SK-N-SH (cell line): ENCODE measurements at regions not wholly inside any gene's neighbourhood (a gene's known extent, or its start where the extent isn't known, plus 50 kb on each side); places are given as distances from the start of the nearest gene placed in this dataset.
A peak's percentile ranks its signal among the peaks of the same experiment; 100 is the strongest.

ENCODE experiments used
- CTCF ChIA-PET: fragments of 300-600, 350-600 bp; formaldehyde crosslinking; extraction: SDS; loops from one replicate; lab custom pipeline; 2021; lab: Yijun Ruan, JAX
- POLR2A ChIA-PET: fragments of 350-600 bp; sonication (Branson Sonifier 250); formaldehyde crosslinking; extraction: SDS; loops from one replicate; lab custom pipeline; 2020; ENCODE audit warnings: antibody characterized with exemption, inconsistent platforms; lab: Yijun Ruan, JAX
- DNase-seq: peaks from one replicate; pipeline ENCODE4 v3.0.0; 2012
- H2AFZ ChIP-seq: fragments of 200-600 bp; sonication (generic); 2 replicates; pipeline ENCODE4 v1.8.1; 2016; ENCODE audit warnings: antibody characterized with exemption, mild to moderate bottlenecking, low read depth
- H3F3A ChIP-seq: fragments of 200-600 bp; sonication (generic); replicated peaks from 2 replicates; pipeline ENCODE3; 2016; ENCODE audit warnings: antibody characterized with exemption, mild to moderate bottlenecking; ENCODE audit not compliant: insufficient read depth
- H3K27ac ChIP-seq, 2 experiments: fragments of 200-500 bp in 1 of 2; fragments of 200-600 bp in 1 of 2; sonication (Bioruptor generic) in 1 of 2; sonication (generic), shearing (Covaris generic) in 1 of 2; 2 replicates each; pipeline versions ENCODE4 v1.5.1 to v1.6.1; 2014 to 2016; ENCODE audit warnings: low read depth in 2 of 2, inconsistent platforms in 1 of 2, low read length in 1 of 2, mild to moderate bottlenecking in 1 of 2, mixed read lengths in 1 of 2
- H3K27me3 ChIP-seq: fragments of 200-600 bp; sonication (generic), shearing (Covaris generic); 2 replicates; pipeline ENCODE4 v1.6.1; 2016; ENCODE audit warnings: mixed run types; ENCODE audit not compliant: insufficient read depth
- H3K36me3 ChIP-seq, 2 experiments: fragments of 200-500 bp in 1 of 2; fragments of 200-600 bp in 1 of 2; sonication (Bioruptor generic) in 1 of 2; sonication (generic) in 1 of 2; replicated peaks in 1 of 2; 2 replicates each; pipeline versions ENCODE3 to v1.5.1; 2014 to 2016; ENCODE audit warnings: low read length in 1 of 2, mild to moderate bottlenecking in 1 of 2; ENCODE audit not compliant: insufficient read depth in 2 of 2, control insufficient read depth in 1 of 2
- H3K4me1 ChIP-seq, 2 experiments: fragments of 200-500 bp in 1 of 2; fragments of 200-600 bp in 1 of 2; sonication (Bioruptor generic) in 1 of 2; sonication (generic), shearing (Covaris generic) in 1 of 2; 2 replicates each; pipeline versions ENCODE4 v1.5.1 to v1.6.1; 2014 to 2016; ENCODE audit warnings: low read depth in 1 of 2, low read length in 1 of 2, mixed run types in 1 of 2; ENCODE audit not compliant: insufficient read depth in 2 of 2, control insufficient read depth in 1 of 2
- H3K4me2 ChIP-seq: fragments of 200-600 bp; sonication (generic), shearing (Covaris generic); 2 replicates; pipeline ENCODE4 v1.6.1; 2017; ENCODE audit warnings: mixed run types
- H3K4me3 ChIP-seq, 2 experiments: fragments of 200-500 bp in 1 of 2; fragments of 200-600 bp in 1 of 2; sonication (Bioruptor generic) in 1 of 2; sonication (generic), shearing (Covaris generic) in 1 of 2; 2 replicates each; pipeline versions ENCODE4 v1.5.1 to v1.8.1; 2014 to 2016; ENCODE audit warnings: low read depth in 2 of 2, inconsistent platforms in 1 of 2, low read length in 1 of 2, mild to moderate bottlenecking in 1 of 2, mixed read lengths in 1 of 2, moderate library complexity in 1 of 2
- H3K79me2 ChIP-seq: fragments of 200-600 bp; sonication (generic); 2 replicates; pipeline ENCODE4 v1.8.1; 2017; ENCODE audit warnings: mild to moderate bottlenecking; ENCODE audit not compliant: insufficient read depth
- H3K9ac ChIP-seq: fragments of 200-600 bp; sonication (generic); 2 replicates; pipeline ENCODE4 v1.6.1; 2017; ENCODE audit warnings: mixed run types
- H3K9me2 ChIP-seq: fragments of 200-600 bp; sonication (generic); 2 replicates; pipeline ENCODE4 v1.6.1; 2017; ENCODE audit warnings: mixed run types
- H3K9me3 ChIP-seq: fragments of 200-600 bp; sonication (generic); 2 replicates; pipeline ENCODE4 v1.6.1; 2017; ENCODE audit warnings: mixed run types, mild to moderate bottlenecking, moderate library complexity
- H4K20me1 ChIP-seq: fragments of 200-600 bp; sonication (generic); 2 replicates; pipeline ENCODE4 v1.6.1; 2017; ENCODE audit warnings: mild to moderate bottlenecking, mixed run types; ENCODE audit not compliant: insufficient read depth
- CTCF ChIP-seq: fragments of 200-600 bp; sonication (generic); IDR thresholded peaks from 2 replicates; pipeline ENCODE4 v1.6.1; 2017; ENCODE audit warnings: antibody characterized with exemption, mild to moderate bottlenecking, moderate library complexity
- ELF1 ChIP-seq: IDR thresholded peaks from 2 replicates; pipeline ENCODE4 v1.4.0; 2012
- EP300 ChIP-seq, 2 experiments: IDR thresholded peaks; 2 replicates each; pipeline versions ENCODE4 v1.4.0 to v1.6.1; 2012; ENCODE audit warnings: borderline replicate concordance in 1 of 2, low read depth in 1 of 2, low read length in 1 of 2
- FOXJ3 ChIP-seq: sonication (generic); formaldehyde crosslinking; IDR thresholded peaks from 2 replicates; pipeline ENCODE4 v1.5.1; 2020; ENCODE audit warnings: mild to moderate bottlenecking, missing genetic modification reagents
- MEF2A ChIP-seq: IDR thresholded peaks from 2 replicates; pipeline ENCODE4 v1.4.0; 2012; ENCODE audit warnings: low read depth, borderline replicate concordance
- NFIC ChIP-seq: IDR thresholded peaks from 2 replicates; pipeline ENCODE4 v1.4.0; 2012; ENCODE audit warnings: borderline replicate concordance
- POLR2AphosphoS5 ChIP-seq: IDR thresholded peaks from 2 replicates; pipeline ENCODE4 v1.6.1; 2012; ENCODE audit warnings: low read depth, low read length
- RFX5 ChIP-seq: IDR thresholded peaks from 2 replicates; pipeline ENCODE4 v1.6.1; 2012; ENCODE audit warnings: mild to moderate bottlenecking, improper control_type of control experiment, low read length
- SIN3A ChIP-seq: IDR thresholded peaks from 2 replicates; pipeline ENCODE4 v1.6.1; 2012; ENCODE audit warnings: low read depth, mild to moderate bottlenecking, low read length, moderate library complexity, borderline replicate concordance
- TAF1 ChIP-seq: IDR thresholded peaks from 2 replicates; pipeline ENCODE4 v1.6.1; 2012; ENCODE audit warnings: low read depth, mild to moderate bottlenecking, low read length, moderate library complexity, borderline replicate concordance
- TCF12 ChIP-seq: IDR thresholded peaks from 2 replicates; pipeline ENCODE4 v1.4.0; 2012
- TEAD4 ChIP-seq: IDR thresholded peaks from 2 replicates; pipeline ENCODE4 v1.4.0; 2012; ENCODE audit warnings: mild to moderate bottlenecking, borderline replicate concordance; ENCODE audit not compliant: insufficient read depth
- YY1 ChIP-seq: IDR thresholded peaks from 2 replicates; pipeline ENCODE4 v1.4.0; 2012; ENCODE audit warnings: low read depth, mild to moderate bottlenecking
- WGBS: methylation state at CpG from one replicate; pipeline ENCODE4 v1.1.6; 2017; ENCODE audit warnings: low lambda C conversion rate; 5-methylcytosine and 5-hydroxymethylcytosine counted together
- TF ChIP-seq, protein P1 (sequence below): IDR thresholded peaks from 2 replicates; pipeline ENCODE4 v1.4.0; 2012; ENCODE audit warnings: low read depth
- TF ChIP-seq, protein P2 (sequence below): IDR thresholded peaks from 2 replicates; pipeline ENCODE4 v1.4.0; 2012; ENCODE audit warnings: low read depth, borderline replicate concordance

DNA sequence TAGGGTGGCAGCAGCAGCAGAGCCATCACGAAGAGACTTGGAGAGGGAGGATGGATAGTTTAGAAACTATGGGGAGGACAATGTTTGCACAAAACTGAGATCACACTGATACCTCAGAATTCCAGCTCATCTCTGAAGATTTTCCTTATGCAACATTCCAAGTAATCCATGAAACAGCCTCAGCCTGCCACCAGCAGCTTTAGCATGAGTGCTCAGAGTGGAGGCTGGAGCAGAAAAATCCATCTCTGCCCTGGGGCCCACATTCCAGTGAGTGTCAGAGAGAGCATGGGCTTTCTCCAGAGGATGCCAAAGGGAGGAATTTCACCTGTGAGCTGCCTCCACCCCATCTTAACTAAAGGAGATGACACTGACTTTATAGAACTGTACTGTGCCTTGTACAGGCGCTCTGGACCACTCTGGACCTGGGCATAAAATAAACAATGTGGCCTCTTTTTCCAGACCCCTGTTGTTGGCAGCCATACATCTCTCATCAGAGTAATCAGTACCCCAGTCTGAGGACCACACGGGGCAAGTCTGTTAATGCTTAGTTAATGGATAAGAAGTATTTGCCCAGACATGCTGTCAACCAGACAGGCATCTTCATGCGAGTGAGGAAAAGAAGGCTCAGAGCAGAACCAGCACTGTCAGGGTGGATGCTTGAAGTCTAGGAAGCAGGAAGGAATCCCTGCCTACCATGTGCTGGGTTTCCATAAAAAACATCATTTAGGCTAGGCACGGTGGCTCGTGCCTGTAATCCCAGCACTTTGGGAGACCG is 440.9 kb downstream of the ENC1 start:
- no peak overlapping the region for H3K9ac ChIP-seq

DNA sequence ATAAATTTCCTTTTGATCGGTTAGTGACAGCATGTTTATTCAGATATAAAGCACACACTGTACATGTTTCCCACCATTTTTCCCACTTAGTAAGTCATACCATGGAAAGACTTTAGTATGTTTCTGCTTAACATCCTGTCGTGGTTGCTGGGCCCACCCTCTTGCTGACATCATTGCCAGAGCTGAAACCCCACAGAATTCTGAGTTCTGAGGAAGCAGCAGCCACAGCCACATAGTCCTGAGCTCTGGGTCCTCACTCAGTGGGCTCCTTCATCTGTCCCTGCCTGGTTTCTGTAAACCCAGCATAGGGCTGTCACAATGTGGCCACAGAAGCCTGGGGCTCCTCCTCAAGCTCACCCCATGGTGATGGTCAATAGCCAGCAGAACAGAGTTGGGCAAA is 441.5 kb downstream of the ENC1 start:
- Histone ChIP-seq H3K9ac (no peak overlapping the region), H4K20me1 (no peaks in the 10 kb centered on the region)

More for the DNA sequence above, 440.9 kb downstream of the ENC1 start:
- no peak for DNase-seq
- Histone ChIP-seq H3K4me1 (peaks cover 25 to 26% of the 10 kb centered on the region in 2 experiments; a peak in 3 of 4 replicates), H3K36me3 (no peaks in the 10 kb centered on the region), H3K79me2 (no peaks in the 10 kb centered on the region), H4K20me1 (no peaks in the 10 kb centered on the region), H2AFZ (no peak overlapping the region), H3K4me3 (no peak overlapping the region), H3F3A (peaks cover 15% of the 10 kb centered on the region), H3K9me2 (no peaks in the 10 kb centered on the region), H3K27ac (peak overlapping the region in 1 of 2 experiments; percentile 31; a peak in 2 of 4 replicates), H3K4me2 (peak overlapping the region; percentile 21; the same call in 1 of the 2 replicates), H3K27me3 (no peaks in the 10 kb centered on the region), H3K9me3 (no peaks in the 10 kb centered on the region)
- ChIA-PET POLR2A (no interaction called here), CTCF (no interaction called here)
- 91% methylated on average over 7 of the region's 7 CpGs for WGBS
- TF ChIP-seq RFX5 (no peak), FOXJ3 (no peak)

DNA sequence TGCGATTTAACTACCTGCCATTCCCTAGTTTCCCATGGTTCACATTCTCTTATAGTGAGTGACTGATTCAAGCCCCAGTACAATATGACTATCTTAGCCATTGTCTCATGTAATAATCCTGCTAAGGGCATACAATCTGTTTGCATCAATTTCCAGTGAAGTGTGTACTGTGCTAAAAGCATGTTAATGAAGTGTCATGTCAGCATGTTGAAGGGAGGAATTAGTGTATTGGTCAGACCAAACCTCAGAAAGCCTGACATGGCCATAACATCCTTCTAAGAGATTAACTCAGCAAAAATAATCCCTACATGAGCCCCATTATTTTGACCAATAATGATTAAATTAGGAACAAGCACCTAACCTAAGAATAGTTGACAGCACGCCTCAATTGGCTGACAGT is 442.4 kb downstream of the ENC1 start:
- H3K36me3 ChIP-seq, result no peaks in the 10 kb centered on the region
- DNase-seq, result no peak
- 81% methylated on average over 2 of the region's 2 CpGs for WGBS
- H3K9me3 ChIP-seq, result no peaks in the 10 kb centered on the region
- H3K27ac ChIP-seq, result no peak overlapping the region
- ChIA-PET CTCF (interaction anchor here (1.2 kb wide), 1 partner anchor 25 kb away, joined by 3 read pairs; no protein-coding TSS in a partner anchor), POLR2A (no interaction called here)
- H4K20me1 ChIP-seq, result no peaks in the 10 kb centered on the region
- no peaks in the 10 kb centered on the region for H3K9me2 ChIP-seq
- peaks cover 25 to 26% of the 10 kb centered on the region in 2 experiments; a peak in 3 of 4 replicates for H3K4me1 ChIP-seq
- no peaks in the 10 kb centered on the region for H3K27me3 ChIP-seq
- no peak overlapping the region for H3K9ac ChIP-seq
- no peak overlapping the region for H2AFZ ChIP-seq
- H3F3A ChIP-seq, result peaks cover 15% of the 10 kb centered on the region
- no peaks in the 10 kb centered on the region for H3K79me2 ChIP-seq
- no peak overlapping the region for H3K4me2 ChIP-seq
- H3K4me3 ChIP-seq, result no peak overlapping the region
- no peak for TF ChIP-seq POLR2AphosphoS5
- no peak for TF ChIP-seq TEAD4
- TF ChIP-seq NFIC, result no peak
- TF ChIP-seq, protein P1, sequence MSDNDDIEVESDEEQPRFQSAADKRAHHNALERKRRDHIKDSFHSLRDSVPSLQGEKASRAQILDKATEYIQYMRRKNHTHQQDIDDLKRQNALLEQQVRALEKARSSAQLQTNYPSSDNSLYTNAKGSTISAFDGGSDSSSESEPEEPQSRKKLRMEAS, result no peak
- TF ChIP-seq CTCF, result no peak
- no peak for TF ChIP-seq FOXJ3
- no peak for TF ChIP-seq MEF2A
- TF ChIP-seq TAF1, result no peak
- TF ChIP-seq SIN3A, result no peak
- no peak for TF ChIP-seq TCF12
- TF ChIP-seq EP300 (IDR thresholded peaks at IDR 0.05; ENCODE audit: borderline replicate concordance in 1 of 2, low read depth in 1 of 2, low read length in 1 of 2), result no peak
- TF ChIP-seq, protein P2, sequence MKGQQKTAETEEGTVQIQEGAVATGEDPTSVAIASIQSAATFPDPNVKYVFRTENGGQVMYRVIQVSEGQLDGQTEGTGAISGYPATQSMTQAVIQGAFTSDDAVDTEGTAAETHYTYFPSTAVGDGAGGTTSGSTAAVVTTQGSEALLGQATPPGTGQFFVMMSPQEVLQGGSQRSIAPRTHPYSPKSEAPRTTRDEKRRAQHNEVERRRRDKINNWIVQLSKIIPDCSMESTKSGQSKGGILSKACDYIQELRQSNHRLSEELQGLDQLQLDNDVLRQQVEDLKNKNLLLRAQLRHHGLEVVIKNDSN, result no peak
- no peak for TF ChIP-seq RFX5
- no peak for TF ChIP-seq YY1
- TF ChIP-seq ELF1, result no peak

More for the DNA sequence above, 441.5 kb downstream of the ENC1 start:
- TF ChIP-seq, protein P2, result no peak
- ChIA-PET CTCF (no interaction called here), POLR2A (no interaction called here)
- peak overlapping the region in 1 of 2 experiments; percentile 31; a peak in 2 of 4 replicates for H3K27ac ChIP-seq
- H3K9me2 ChIP-seq, result no peaks in the 10 kb centered on the region
- H3K27me3 ChIP-seq, result no peaks in the 10 kb centered on the region
- DNase-seq, result no peak
- WGBS, result 70% methylated on average over 2 of the region's 2 CpGs
- peak overlapping the region; percentile 21; the same call in 1 of the 2 replicates for H3K4me2 ChIP-seq
- peaks cover 25 to 26% of the 10 kb centered on the region in 2 experiments; a peak in 3 of 4 replicates for H3K4me1 ChIP-seq
- H3F3A ChIP-seq, result peaks cover 15% of the 10 kb centered on the region
- H3K4me3 ChIP-seq, result no peak overlapping the region
- no peaks in the 10 kb centered on the region for H3K9me3 ChIP-seq
- H2AFZ ChIP-seq, result no peak overlapping the region
- no peaks in the 10 kb centered on the region for H3K36me3 ChIP-seq
- H3K79me2 ChIP-seq, result no peaks in the 10 kb centered on the region
